ENCODE measurements at regions not wholly inside any gene's neighbourhood (a gene's known extent, or its start where the extent isn't known, plus 50 kb on each side); places are given as distances from the start of the nearest gene placed in this dataset.

DNA sequence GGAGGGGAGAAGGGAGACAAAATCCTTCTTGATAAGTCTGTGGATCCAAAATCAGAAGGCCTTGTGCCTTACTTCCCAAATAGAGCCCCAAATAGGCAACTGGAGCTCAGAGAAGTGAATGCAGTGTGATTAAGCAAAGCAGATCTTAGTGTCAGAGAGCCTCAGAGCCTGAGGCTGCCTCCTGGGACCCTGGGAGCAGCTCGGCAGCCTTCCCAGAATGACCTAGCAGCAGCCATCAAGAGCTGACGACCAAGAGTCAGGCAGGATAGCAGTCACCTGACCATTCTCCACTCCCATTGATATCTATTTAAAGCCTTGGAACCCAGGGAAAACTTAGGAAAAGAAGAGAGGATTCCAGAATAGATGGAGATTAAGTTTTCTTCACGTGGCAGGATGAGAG is 78.0 kb upstream of the SMYD2 start:
- TF ChIP-seq CTCF (IDR thresholded peaks at IDR 0.05; ENCODE audit: low read depth, low read length, poor library complexity, severe bottlenecking) (no peak), EZH2phosphoT487 (IDR thresholded peaks at IDR 0.05; ENCODE audit: borderline replicate concordance, low read length) (no peak)

All from DOHH2 (cell line).